ENCODE measurements at regions not wholly inside any gene's neighbourhood (a gene's known extent, or its start where the extent isn't known, plus 50 kb on each side); places are given as distances from the start of the nearest gene placed in this dataset.

DNA sequence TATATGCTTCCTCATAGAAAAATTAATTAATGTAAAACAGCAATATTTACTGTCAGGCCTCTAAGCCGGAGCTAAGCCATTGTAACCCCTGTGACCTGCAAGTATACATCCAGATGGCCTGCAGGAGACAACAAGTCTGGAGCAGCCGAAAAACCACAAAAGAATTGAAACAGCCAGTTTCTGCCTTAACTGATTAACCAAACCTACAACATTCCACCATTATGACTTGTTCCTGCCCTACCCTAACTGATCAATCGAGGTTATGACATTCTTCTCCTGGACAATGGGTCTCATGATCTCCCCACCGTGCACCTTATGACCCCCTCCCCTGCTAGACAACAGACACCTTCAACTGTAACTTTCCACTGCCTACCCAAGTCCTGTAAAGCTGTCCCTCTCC, 205.8 kb upstream of the DUSP10 start:
- no peak overlapping the region for H3K4me3 ChIP-seq (ENCODE audit: low read depth, low read length)
- in situ Hi-C loops (cut with HindIII; ENCODE audit: low sequenced_read_pairs): no loop called here
- no peak for DNase-seq (ENCODE audit: low read depth, low spot score)
- TF ChIP-seq, protein P1, sequence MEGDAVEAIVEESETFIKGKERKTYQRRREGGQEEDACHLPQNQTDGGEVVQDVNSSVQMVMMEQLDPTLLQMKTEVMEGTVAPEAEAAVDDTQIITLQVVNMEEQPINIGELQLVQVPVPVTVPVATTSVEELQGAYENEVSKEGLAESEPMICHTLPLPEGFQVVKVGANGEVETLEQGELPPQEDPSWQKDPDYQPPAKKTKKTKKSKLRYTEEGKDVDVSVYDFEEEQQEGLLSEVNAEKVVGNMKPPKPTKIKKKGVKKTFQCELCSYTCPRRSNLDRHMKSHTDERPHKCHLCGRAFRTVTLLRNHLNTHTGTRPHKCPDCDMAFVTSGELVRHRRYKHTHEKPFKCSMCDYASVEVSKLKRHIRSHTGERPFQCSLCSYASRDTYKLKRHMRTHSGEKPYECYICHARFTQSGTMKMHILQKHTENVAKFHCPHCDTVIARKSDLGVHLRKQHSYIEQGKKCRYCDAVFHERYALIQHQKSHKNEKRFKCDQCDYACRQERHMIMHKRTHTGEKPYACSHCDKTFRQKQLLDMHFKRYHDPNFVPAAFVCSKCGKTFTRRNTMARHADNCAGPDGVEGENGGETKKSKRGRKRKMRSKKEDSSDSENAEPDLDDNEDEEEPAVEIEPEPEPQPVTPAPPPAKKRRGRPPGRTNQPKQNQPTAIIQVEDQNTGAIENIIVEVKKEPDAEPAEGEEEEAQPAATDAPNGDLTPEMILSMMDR (IDR thresholded peaks at IDR 0.05; ENCODE audit: low read depth, low read length): no peak

DNA sequence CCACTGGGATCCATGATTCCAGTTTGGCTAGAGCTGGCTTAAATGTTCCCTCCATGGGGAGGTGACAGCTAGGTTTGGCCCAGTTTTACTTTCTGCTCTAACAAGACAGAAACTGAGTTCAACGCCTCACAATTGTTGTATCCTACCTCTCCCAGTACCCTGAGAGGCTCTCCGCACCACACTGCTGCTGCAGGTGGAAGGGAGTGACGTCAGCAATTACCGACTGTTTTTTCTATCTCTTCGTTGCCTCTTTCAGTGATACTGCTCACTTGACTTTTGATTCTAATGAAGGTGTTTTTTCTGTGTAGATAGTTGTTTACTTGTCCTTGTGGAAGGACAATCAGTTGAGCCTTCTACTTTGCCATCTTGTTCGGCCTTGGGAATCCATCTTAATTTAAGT, 204.9 kb upstream of the DUSP10 start:
- in situ Hi-C loops (cut with HindIII; ENCODE audit: low sequenced_read_pairs): no loop called here
- H3K4me3 ChIP-seq (ENCODE audit: low read depth, low read length): no peak overlapping the region
- DNase-seq (ENCODE audit: low read depth, low spot score): no peak
- TF ChIP-seq, protein P1 (IDR thresholded peaks at IDR 0.05; ENCODE audit: low read depth, low read length): no peak

DNA sequence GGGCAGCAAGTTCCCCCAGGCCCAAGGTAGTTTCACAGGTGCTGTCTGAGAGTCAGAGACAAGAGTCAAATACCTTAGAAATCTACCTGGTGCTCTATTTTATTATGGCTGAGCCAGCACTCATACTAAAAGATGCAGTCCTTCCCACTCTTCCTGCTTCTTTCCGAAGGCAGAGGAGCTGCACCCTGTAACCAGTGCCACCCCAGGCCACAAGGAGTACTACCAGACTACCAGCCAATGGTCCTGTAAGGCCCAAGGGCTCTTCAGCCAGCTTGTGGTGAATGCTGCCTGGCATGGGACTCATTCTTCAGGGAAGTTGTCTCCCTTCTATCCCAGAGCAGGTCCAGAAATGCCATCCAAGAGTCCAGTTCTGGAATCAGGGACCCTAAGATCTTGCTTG, 203.8 kb upstream of the DUSP10 start:
- TF ChIP-seq, protein P1 (IDR thresholded peaks at IDR 0.05; ENCODE audit: low read depth, low read length): no peak
- DNase-seq (ENCODE audit: low read depth, low spot score): no peak
- in situ Hi-C loops (cut with HindIII; ENCODE audit: low sequenced_read_pairs): no loop called here
- no peak overlapping the region for H3K4me3 ChIP-seq (ENCODE audit: low read depth, low read length)

DNA sequence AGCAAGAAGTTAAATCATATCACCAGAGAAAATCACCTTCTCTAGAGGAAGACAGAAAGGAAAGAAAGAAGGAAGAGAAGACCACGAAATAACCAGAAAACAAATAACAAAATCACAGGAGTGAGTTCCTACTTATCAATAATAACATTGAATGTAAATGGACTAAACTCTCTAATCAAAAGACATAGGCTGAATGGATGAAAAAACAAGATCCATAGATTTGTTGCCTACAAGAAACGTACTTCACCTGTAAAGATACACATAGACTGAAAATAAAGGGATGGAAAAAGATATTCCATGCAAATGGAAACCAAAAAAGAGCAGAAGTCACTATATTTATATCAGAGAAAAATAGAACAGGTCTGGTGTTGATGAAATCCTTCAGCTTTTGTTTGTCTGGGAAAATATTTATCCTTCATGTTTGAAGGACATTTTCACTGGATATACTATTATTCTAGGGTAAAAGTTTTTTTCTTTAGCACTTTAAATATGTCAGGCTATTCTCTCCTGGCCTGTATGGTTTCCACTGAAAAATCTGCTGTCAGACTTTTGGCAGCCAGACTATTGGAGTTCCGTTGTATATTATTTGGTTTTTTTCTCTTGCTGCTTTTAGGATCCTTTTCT, 202.5 kb upstream of the DUSP10 start:
- DNase-seq (ENCODE audit: low read depth, low spot score): no peak
- TF ChIP-seq, protein P1 (IDR thresholded peaks at IDR 0.05; ENCODE audit: low read depth, low read length): no peak
- no peak overlapping the region for H3K4me3 ChIP-seq (ENCODE audit: low read depth, low read length)
- in situ Hi-C loops (cut with HindIII; ENCODE audit: low sequenced_read_pairs): no loop called here

DNA sequence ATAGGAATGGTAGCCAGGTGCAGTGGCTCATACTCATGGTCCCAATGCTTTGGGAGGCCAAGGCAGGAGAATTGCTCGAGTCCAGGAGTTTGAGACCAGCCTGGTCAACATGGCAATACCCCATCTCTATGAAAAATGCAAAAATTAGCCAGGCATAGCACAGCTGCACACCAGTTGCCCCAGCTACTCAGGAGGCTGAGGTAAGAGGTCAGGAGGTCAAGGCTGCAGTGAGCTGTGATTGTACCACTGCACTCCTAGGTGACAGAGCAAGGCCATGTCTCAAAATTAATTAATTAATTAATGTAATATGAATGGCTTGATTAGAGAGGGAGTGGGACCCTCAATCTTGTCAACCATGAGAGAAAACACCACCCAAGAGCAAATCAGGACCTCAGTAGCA, 198.7 kb upstream of the DUSP10 start:
- no peak for DNase-seq (ENCODE audit: low read depth, low spot score)
- TF ChIP-seq, protein P1 (IDR thresholded peaks at IDR 0.05; ENCODE audit: low read depth, low read length): no peak
- in situ Hi-C loops (cut with HindIII; ENCODE audit: low sequenced_read_pairs): no loop called here
- no peak overlapping the region for H3K4me3 ChIP-seq (ENCODE audit: low read depth, low read length)

DNA sequence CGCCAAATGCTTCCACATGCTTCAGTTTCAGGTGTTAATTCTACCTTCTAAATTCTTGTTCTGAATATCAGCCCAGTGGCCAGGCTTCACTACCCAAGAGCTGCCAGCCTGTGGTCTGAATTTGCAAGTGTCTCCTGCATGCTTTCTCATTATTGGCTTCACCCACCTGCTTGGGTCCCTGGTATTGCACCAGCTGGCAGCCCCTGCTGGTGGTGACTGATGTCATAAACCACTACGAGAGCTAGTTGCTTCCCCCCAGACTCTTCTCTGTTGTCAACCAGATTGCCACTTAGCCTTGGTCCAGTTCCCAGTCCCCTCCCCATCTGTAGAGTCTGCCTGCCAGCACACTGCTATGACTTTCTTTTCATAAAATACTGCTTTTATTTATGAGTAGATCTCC, 197.7 kb upstream of the DUSP10 start:
- TF ChIP-seq, protein P1 (IDR thresholded peaks at IDR 0.05; ENCODE audit: low read depth, low read length): no peak
- in situ Hi-C loops (cut with HindIII; ENCODE audit: low sequenced_read_pairs): no loop called here
- H3K4me3 ChIP-seq (ENCODE audit: low read depth, low read length): no peak overlapping the region
- DNase-seq (ENCODE audit: low read depth, low spot score): no peak

Measured in astrocyte of the spinal cord (primary cell).